ENCODE measurements at regions not wholly inside any gene's neighbourhood (a gene's known extent, or its start where the extent isn't known, plus 50 kb on each side); places are given as distances from the start of the nearest gene placed in this dataset.

DNA sequence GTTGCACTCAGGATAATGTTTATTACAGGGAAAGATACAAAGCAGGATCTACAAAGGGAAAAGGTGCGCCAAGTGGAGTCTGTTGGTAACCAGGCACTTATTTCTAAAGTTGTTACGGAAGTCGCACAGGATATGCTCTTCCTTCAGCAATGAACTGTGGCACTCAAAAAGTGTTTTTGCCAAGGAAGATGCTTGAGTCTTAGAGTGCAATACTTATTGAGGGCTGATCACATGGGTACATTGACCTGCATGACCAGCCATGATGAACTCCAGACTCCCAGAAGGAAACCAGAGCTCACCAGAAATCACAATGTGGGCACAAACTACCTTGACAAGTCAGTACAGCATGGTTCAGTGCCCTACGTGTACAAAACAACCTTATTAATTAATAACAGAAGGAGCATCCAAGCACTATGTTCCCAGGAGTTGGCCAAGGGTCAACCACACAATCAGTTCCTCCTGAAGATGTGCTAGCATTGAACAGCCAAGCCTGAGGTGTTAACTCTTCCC, 270.7 kb upstream of the TFAP2D start:
- BruUV-seq (replicated peaks): no TSS peak
- TF ChIP-seq, protein P1, sequence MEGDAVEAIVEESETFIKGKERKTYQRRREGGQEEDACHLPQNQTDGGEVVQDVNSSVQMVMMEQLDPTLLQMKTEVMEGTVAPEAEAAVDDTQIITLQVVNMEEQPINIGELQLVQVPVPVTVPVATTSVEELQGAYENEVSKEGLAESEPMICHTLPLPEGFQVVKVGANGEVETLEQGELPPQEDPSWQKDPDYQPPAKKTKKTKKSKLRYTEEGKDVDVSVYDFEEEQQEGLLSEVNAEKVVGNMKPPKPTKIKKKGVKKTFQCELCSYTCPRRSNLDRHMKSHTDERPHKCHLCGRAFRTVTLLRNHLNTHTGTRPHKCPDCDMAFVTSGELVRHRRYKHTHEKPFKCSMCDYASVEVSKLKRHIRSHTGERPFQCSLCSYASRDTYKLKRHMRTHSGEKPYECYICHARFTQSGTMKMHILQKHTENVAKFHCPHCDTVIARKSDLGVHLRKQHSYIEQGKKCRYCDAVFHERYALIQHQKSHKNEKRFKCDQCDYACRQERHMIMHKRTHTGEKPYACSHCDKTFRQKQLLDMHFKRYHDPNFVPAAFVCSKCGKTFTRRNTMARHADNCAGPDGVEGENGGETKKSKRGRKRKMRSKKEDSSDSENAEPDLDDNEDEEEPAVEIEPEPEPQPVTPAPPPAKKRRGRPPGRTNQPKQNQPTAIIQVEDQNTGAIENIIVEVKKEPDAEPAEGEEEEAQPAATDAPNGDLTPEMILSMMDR (conservative IDR thresholded peaks at IDR 0.05; ENCODE audit: low read depth, low read length): no peak
- TF ChIP-seq EZH2 (IDR thresholded peaks at IDR 0.05; ENCODE audit: borderline replicate concordance, low read depth, low read length, poor library complexity, severe bottlenecking): no peak
- intact Hi-C loops (cut with micrococcal nuclease; ENCODE audit: unreplicated experiment): no loop called here
- CTCF ChIA-PET: no interaction called here
- H3K36me3 ChIP-seq (ENCODE audit: insufficient read depth, low read length, poor library complexity, severe bottlenecking): no peaks in the 10 kb centered on the region
- POLR2A ChIA-PET (ENCODE audit: low non-redundant PET): no interaction called here
- no peak overlapping the region for H3K27ac ChIP-seq (ENCODE audit: low read depth, low read length, poor library complexity, severe bottlenecking)
- no peaks in the 10 kb centered on the region for H3K4me1 ChIP-seq (ENCODE audit: insufficient read depth, low read length, poor library complexity, severe bottlenecking)
- no peak overlapping the region for H3K4me3 ChIP-seq (ENCODE audit: low read depth, low read length, poor library complexity, severe bottlenecking)
- no peaks in the 10 kb centered on the region for H3K9me3 ChIP-seq (ENCODE audit: low read depth, low read length, poor library complexity, severe bottlenecking)
- no peak for DNase-seq (ENCODE audit: low spot score)
- no peaks in the 10 kb centered on the region for H3K27me3 ChIP-seq (replicated peaks; ENCODE audit: insufficient read depth, low read depth, low read length, poor library complexity)

DNA sequence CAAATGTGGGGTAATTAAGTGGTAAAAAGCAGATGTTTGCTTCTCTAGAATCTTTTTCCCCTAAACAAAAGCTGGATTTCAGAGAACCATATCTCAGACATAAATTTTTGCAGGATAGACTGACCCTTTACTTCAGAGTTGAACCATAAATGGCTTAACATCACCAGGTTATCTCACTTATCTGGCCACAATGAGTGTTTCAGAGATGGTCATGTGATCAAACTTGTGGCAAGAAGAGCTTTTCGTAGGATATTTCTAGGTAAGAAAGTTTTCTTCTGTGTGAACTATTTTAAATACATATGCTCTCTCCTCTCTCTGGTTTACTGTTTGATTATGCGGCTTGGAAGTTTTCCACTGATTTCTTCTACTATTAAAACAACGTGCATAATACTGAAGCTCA, 270.2 kb upstream of the TFAP2D start:
- Histone ChIP-seq H3K36me3 (ENCODE audit: insufficient read depth, low read length, poor library complexity, severe bottlenecking) (no peaks in the 10 kb centered on the region), H3K9me3 (ENCODE audit: low read depth, low read length, poor library complexity, severe bottlenecking) (no peaks in the 10 kb centered on the region), H3K27ac (ENCODE audit: low read depth, low read length, poor library complexity, severe bottlenecking) (no peak overlapping the region), H3K4me3 (ENCODE audit: low read depth, low read length, poor library complexity, severe bottlenecking) (no peak overlapping the region), H3K4me1 (ENCODE audit: insufficient read depth, low read length, poor library complexity, severe bottlenecking) (no peaks in the 10 kb centered on the region), H3K27me3 (replicated peaks; ENCODE audit: insufficient read depth, low read depth, low read length, poor library complexity) (no peaks in the 10 kb centered on the region)
- intact Hi-C loops (cut with micrococcal nuclease; ENCODE audit: unreplicated experiment): no loop called here
- BruUV-seq (replicated peaks): no TSS peak
- TF ChIP-seq EZH2 (IDR thresholded peaks at IDR 0.05; ENCODE audit: borderline replicate concordance, low read depth, low read length, poor library complexity, severe bottlenecking): no peak
- TF ChIP-seq, protein P1 (conservative IDR thresholded peaks at IDR 0.05; ENCODE audit: low read depth, low read length): no peak
- DNase-seq (ENCODE audit: low spot score): no peak
- POLR2A ChIA-PET (ENCODE audit: low non-redundant PET): no interaction called here
- CTCF ChIA-PET: no interaction called here

DNA sequence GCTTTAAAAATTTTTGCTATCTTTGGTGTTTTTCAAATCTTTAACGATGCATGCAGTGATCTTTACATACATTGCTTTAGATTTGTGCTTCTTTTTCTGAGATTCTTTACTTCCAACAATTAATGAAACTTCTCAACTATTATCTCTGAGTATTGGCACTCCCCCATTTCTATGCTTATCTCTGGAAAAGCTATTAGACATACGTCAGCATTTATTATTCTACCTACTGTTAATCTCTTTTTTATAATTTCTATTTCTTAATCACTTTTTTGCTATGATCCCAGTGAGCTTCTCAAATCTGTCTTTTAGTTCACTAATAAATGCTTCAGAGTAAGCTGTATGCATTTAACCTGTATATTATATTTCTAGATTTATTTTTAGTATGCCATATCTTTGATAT, 264.2 kb upstream of the TFAP2D start:
- no peak overlapping the region for H3K4me3 ChIP-seq (ENCODE audit: low read depth, low read length, poor library complexity, severe bottlenecking)
- H3K36me3 ChIP-seq (ENCODE audit: insufficient read depth, low read length, poor library complexity, severe bottlenecking): no peaks in the 10 kb centered on the region
- peaks cover 20% of the 10 kb centered on the region for H3K27me3 ChIP-seq (replicated peaks; ENCODE audit: insufficient read depth, low read depth, low read length, poor library complexity)
- no peak for TF ChIP-seq EZH2 (IDR thresholded peaks at IDR 0.05; ENCODE audit: borderline replicate concordance, low read depth, low read length, poor library complexity, severe bottlenecking)
- TF ChIP-seq, protein P1 (conservative IDR thresholded peaks at IDR 0.05; ENCODE audit: low read depth, low read length): no peak
- no TSS peak for BruUV-seq (replicated peaks)
- intact Hi-C loops (cut with micrococcal nuclease; ENCODE audit: unreplicated experiment): no loop called here
- DNase-seq (ENCODE audit: low spot score): no peak
- no peak overlapping the region for H3K27ac ChIP-seq (ENCODE audit: low read depth, low read length, poor library complexity, severe bottlenecking)
- ChIA-PET POLR2A (ENCODE audit: low non-redundant PET) (no interaction called here), CTCF (no interaction called here)
- H3K4me1 ChIP-seq (ENCODE audit: insufficient read depth, low read length, poor library complexity, severe bottlenecking): no peaks in the 10 kb centered on the region
- H3K9me3 ChIP-seq (ENCODE audit: low read depth, low read length, poor library complexity, severe bottlenecking): no peaks in the 10 kb centered on the region

All from A673 (cell line).